MCF 10A (cell line): ENCODE measurements at regions not wholly inside any gene's neighbourhood (a gene's known extent, or its start where the extent isn't known, plus 50 kb on each side); places are given as distances from the start of the nearest gene placed in this dataset.

Experiments used
- BruUV-seq: library from RNA; stranded (reverse); fragments of 400-500 nt; replicated peaks from 2 replicates; lab custom pipeline; 2021; lab: Mats Ljungman, UMichigan
- CTCF ChIA-PET: fragments of 300-600 bp; sonication (Branson Sonifier 250); formaldehyde crosslinking; extraction: SDS; loops from one replicate; lab custom pipeline; 2021; ENCODE audit warnings: antibody characterized with exemption, inconsistent platforms; lab: Yijun Ruan, JAX
- POLR2A ChIA-PET: fragments of 300-600, 350-650 bp; sonication (Branson Sonifier 250); formaldehyde crosslinking; extraction: SDS; loops from one replicate; lab custom pipeline; 2020; ENCODE audit warnings: antibody characterized with exemption, inconsistent platforms; lab: Yijun Ruan, JAX
- DNase-seq: peaks from one replicate; pipeline ENCODE4 v3.0.0-alpha.2; 2018; ENCODE audit not compliant: unreplicated experiment
- H3K27ac Mint-ChIP-seq: one replicate; pipeline ENCODE4 v1.8.0; 2022; ENCODE audit warnings: mild to moderate bottlenecking, low read depth, mixed read lengths; ENCODE audit not compliant: unreplicated experiment
- H3K27me3 Mint-ChIP-seq: one replicate; pipeline ENCODE4 v1.8.0; 2022; ENCODE audit warnings: mixed read lengths; ENCODE audit not compliant: insufficient read depth, unreplicated experiment
- H3K36me3 Mint-ChIP-seq: one replicate; pipeline ENCODE4 v1.8.0; 2022; ENCODE audit warnings: mild to moderate bottlenecking, moderate library complexity, mixed read lengths; ENCODE audit not compliant: insufficient read depth, unreplicated experiment
- H3K4me1 Mint-ChIP-seq: one replicate; pipeline ENCODE4 v1.8.0; 2022; ENCODE audit warnings: mixed read lengths; ENCODE audit not compliant: insufficient read depth, unreplicated experiment
- H3K4me3 Mint-ChIP-seq: one replicate; pipeline ENCODE4 v1.8.0; 2022; ENCODE audit warnings: mild to moderate bottlenecking, moderate library complexity, mixed read lengths; ENCODE audit not compliant: unreplicated experiment
- H3K9me3 Mint-ChIP-seq: one replicate; pipeline ENCODE4 v1.8.0; 2022; ENCODE audit warnings: mixed read lengths; ENCODE audit not compliant: unreplicated experiment
- intact Hi-C: fragments of 100-400 bp; cut with micrococcal nuclease; formaldehyde crosslinking; loops from 2 replicates; pipeline ENCODE4 v1.14.1; 2022
- TF ChIP-seq, protein P1 (sequence below): fragments of 200-600 bp; IDR thresholded peaks from one replicate; pipeline ENCODE4 v1.8.0; 2022; ENCODE audit warnings: antibody characterized with exemption, mild to moderate bottlenecking; ENCODE audit not compliant: unreplicated experiment

DNA sequence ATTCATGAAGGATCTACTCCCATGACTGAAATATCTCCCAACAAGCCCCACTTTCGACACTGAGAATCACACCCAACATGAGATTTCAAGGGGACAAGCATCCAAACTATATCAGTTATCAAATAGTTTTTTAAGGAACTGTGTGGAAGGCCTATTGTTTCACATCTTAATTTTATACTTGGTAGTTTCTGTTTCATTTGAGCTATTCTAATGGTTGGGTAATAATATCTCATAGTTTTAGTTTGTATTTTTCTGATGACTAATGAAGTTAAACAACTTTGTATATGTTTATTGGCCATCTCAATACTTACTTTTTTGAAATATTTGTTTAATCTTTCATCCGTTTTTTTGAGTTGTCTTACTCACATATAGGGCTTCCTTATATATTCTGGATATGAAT lies 135.0 kb downstream of the SCG2 start:
- Mint-ChIP-seq H3K27me3 (no peaks in the 10 kb centered on the region), H3K9me3 (peaks cover 8% of the 10 kb centered on the region), H3K36me3 (no peaks in the 10 kb centered on the region), H3K27ac (no peak overlapping the region), H3K4me1 (peaks cover 34% of the 10 kb centered on the region), H3K4me3 (no peak overlapping the region)
- no TSS peak for BruUV-seq
- ChIA-PET CTCF (interaction anchor here (0.6 to 0.7 kb wide), 2 partner anchors 117 to 493 kb away, joined by 3 to 5 read pairs; no protein-coding TSS in a partner anchor), POLR2A (interaction anchor here (0.5 to 0.9 kb wide), 2 partner anchors 50 to 56 kb away, joined by 3 to 4 read pairs; no protein-coding TSS in a partner anchor)
- TF ChIP-seq, protein P1, sequence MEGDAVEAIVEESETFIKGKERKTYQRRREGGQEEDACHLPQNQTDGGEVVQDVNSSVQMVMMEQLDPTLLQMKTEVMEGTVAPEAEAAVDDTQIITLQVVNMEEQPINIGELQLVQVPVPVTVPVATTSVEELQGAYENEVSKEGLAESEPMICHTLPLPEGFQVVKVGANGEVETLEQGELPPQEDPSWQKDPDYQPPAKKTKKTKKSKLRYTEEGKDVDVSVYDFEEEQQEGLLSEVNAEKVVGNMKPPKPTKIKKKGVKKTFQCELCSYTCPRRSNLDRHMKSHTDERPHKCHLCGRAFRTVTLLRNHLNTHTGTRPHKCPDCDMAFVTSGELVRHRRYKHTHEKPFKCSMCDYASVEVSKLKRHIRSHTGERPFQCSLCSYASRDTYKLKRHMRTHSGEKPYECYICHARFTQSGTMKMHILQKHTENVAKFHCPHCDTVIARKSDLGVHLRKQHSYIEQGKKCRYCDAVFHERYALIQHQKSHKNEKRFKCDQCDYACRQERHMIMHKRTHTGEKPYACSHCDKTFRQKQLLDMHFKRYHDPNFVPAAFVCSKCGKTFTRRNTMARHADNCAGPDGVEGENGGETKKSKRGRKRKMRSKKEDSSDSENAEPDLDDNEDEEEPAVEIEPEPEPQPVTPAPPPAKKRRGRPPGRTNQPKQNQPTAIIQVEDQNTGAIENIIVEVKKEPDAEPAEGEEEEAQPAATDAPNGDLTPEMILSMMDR = no peak
- DNase-seq = no peak
- intact Hi-C loops = loop anchor here (5.0 to 10.0 kb wide), 2 partner anchors 80 to 208 kb away; no protein-coding TSS in a partner anchor

DNA sequence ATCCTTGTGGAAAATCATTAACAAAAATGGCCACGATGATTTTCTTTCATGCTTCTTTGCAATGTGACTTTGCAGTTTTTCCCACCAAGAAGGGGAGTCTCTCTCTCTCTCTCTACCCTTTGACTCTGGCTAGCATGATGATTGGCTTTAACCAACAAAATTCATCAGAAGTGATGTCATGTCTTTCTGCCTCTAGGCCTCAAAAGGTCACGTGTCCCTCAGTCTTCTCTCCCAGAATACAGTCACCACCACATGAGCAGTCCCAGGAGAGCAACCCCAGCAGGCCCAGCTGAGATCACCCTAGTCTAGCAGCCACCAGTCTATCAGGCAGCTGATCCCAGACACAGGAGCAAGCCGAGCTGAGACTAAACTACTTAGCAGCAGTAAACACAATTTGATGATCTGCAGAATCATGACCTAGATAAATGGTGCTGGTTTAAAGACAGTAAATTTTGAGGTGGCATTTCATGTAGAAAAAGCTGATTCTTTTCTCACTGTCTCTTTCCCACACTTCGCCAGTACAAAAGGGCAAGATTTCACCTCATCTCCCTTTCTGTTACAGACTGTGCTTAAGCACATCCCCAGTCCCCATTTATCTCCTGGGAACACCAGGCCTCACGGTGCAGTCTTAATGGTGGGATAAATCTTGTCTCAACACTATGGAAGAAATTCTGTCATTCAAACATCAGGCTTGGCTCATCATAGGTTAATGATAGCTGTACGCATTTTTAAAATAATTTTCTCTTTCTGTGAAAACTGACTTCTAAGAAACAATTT lies 132.7 kb downstream of the SCG2 start:
- CTCF ChIA-PET = no interaction called here
- DNase-seq = peak; percentile 33
- POLR2A ChIA-PET = no interaction called here
- Mint-ChIP-seq H3K4me3 (no peak overlapping the region), H3K36me3 (no peaks in the 10 kb centered on the region), H3K9me3 (no peaks in the 10 kb centered on the region), H3K27me3 (no peaks in the 10 kb centered on the region), H3K27ac (no peak overlapping the region), H3K4me1 (peaks cover 28% of the 10 kb centered on the region)
- TF ChIP-seq, protein P1 = no peak
- BruUV-seq = no TSS peak
- intact Hi-C loops = loop anchor here (5.0 to 10.0 kb wide), 2 partner anchors 78 to 205 kb away; no protein-coding TSS in a partner anchor

DNA sequence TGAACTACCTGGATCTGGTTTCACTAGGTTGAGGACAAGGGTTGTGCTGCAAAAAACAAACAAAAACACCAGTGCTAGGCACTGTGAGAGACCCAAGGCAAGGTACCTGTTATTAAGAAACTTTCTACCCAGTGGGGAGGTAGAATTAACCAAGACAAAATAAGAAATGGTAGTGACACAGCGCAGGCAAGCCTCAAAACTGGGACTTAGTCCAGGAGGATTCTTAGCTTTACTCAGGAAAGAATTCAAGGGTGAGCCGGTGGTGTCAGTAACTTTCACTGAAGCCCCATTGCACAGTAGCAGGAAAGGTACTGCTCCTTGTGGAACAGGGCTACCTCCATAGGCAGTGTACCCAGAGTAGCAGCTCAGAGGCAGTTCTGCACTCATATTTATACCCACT lies 131.6 kb downstream of the SCG2 start:
- ChIA-PET CTCF (no interaction called here), POLR2A (interaction anchor here (0.8 kb wide), 1 partner anchor 105 kb away, joined by 3 read pairs; no protein-coding TSS in a partner anchor)
- intact Hi-C loops = no loop called here
- no peaks in the 10 kb centered on the region for H3K36me3 Mint-ChIP-seq
- no peak overlapping the region for H3K4me3 Mint-ChIP-seq
- H3K27ac Mint-ChIP-seq = no peak overlapping the region
- TF ChIP-seq, protein P1 = no peak
- no TSS peak for BruUV-seq
- no peaks in the 10 kb centered on the region for H3K9me3 Mint-ChIP-seq
- no peak for DNase-seq
- no peaks in the 10 kb centered on the region for H3K27me3 Mint-ChIP-seq
- peaks cover 17% of the 10 kb centered on the region for H3K4me1 Mint-ChIP-seq

DNA sequence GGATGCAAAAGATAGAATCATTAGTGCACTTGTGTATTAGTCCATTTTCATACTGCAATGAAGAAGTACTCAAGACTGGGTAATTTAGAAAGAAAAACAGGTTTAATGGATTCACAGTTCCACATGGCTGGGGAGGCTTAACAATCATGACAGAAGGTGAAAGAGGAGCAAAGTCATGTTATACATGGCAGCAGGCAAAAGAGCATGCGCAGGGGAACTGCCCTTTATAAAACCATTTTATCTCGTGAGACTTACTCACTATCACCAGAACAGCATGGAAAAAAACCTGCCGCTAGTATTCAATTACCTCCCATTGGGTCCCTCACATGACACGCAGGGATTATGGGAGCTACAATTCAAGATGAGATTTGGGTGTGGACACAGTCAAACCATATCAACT lies 129.4 kb downstream of the SCG2 start:
- ChIA-PET POLR2A (interaction anchor here (0.6 kb wide), 1 partner anchor 152 kb away, joined by 3 read pairs; no protein-coding TSS in a partner anchor), CTCF (no interaction called here)
- Mint-ChIP-seq H3K27me3 (no peaks in the 10 kb centered on the region), H3K4me3 (no peak overlapping the region), H3K9me3 (no peaks in the 10 kb centered on the region), H3K36me3 (no peaks in the 10 kb centered on the region), H3K27ac (no peak overlapping the region), H3K4me1 (peaks cover 13% of the 10 kb centered on the region)
- no peak for DNase-seq
- TF ChIP-seq, protein P1 = no peak
- BruUV-seq = no TSS peak
- intact Hi-C loops = no loop called here
